ENCODE measurements at regions not wholly inside any gene's neighbourhood (a gene's known extent, or its start where the extent isn't known, plus 50 kb on each side); places are given as distances from the start of the nearest gene placed in this dataset.
A peak's percentile ranks its signal among the peaks of the same experiment; 100 is the strongest.

- peak; percentile 63 for DNase-seq
- ChIA-PET CTCF (no interaction called here), POLR2A (no interaction called here)
- Mint-ChIP-seq H3K36me3 (ENCODE audit: low read depth) (no peaks in the 10 kb centered on the region), H3K9me3 (peaks cover 2% of the 10 kb centered on the region), H3K27ac (no peak overlapping the region), H3K27me3 (peaks cover 14% of the 10 kb centered on the region), H3K4me1 (peaks cover 9% of the 10 kb centered on the region), H3K4me3 (no peak overlapping the region)
Measured at GRCh38 chr4:149980941-149981340, 97.3 kb upstream of the DCLK2 start.

GRCh38 chr4:149983401-149983800, 94.8 kb upstream of the DCLK2 start:
- Mint-ChIP-seq H3K27me3 (peaks cover 4% of the 10 kb centered on the region), H3K9me3 (peaks cover 2% of the 10 kb centered on the region), H3K4me1 (peaks cover 29% of the 10 kb centered on the region), H3K27ac (no peak overlapping the region), H3K4me3 (no peak overlapping the region), H3K36me3 (ENCODE audit: low read depth) (no peaks in the 10 kb centered on the region)
- DNase-seq: no peak
- ChIA-PET CTCF (interaction anchor here (0.6 kb wide), 1 partner anchor 198 kb away, joined by 4 read pairs; no protein-coding TSS in a partner anchor), POLR2A (no interaction called here)

GRCh38 chr4:149983931-149984330, 94.3 kb upstream of the DCLK2 start:
- H3K9me3 Mint-ChIP-seq: peaks cover 2% of the 10 kb centered on the region
- peaks cover 3% of the 10 kb centered on the region for H3K27me3 Mint-ChIP-seq
- H3K27ac Mint-ChIP-seq: no peak overlapping the region
- no peak overlapping the region for H3K4me3 Mint-ChIP-seq
- no peaks in the 10 kb centered on the region for H3K36me3 Mint-ChIP-seq (ENCODE audit: low read depth)
- no peak for DNase-seq
- peaks cover 29% of the 10 kb centered on the region for H3K4me1 Mint-ChIP-seq
- ChIA-PET CTCF (no interaction called here), POLR2A (no interaction called here)

- CTCF ChIA-PET: no interaction called here
- H3K27ac Mint-ChIP-seq: peak overlapping the region; percentile 61
- DNase-seq: no peak
- no peaks in the 10 kb centered on the region for H3K36me3 Mint-ChIP-seq (ENCODE audit: low read depth)
- H3K4me1 Mint-ChIP-seq: peaks cover 29% of the 10 kb centered on the region
- POLR2A ChIA-PET: no interaction called here
- no peak overlapping the region for H3K4me3 Mint-ChIP-seq
- peaks cover 2% of the 10 kb centered on the region for H3K9me3 Mint-ChIP-seq
- H3K27me3 Mint-ChIP-seq: no peaks in the 10 kb centered on the region
Measured at GRCh38 chr4:149985981-149986380, 92.3 kb upstream of the DCLK2 start.

- CTCF ChIA-PET: no interaction called here
- peaks cover 29% of the 10 kb centered on the region for H3K4me1 Mint-ChIP-seq
- H3K27ac Mint-ChIP-seq: no peak overlapping the region
- no peaks in the 10 kb centered on the region for H3K36me3 Mint-ChIP-seq (ENCODE audit: low read depth)
- POLR2A ChIA-PET: no interaction called here
- H3K4me3 Mint-ChIP-seq: no peak overlapping the region
- H3K27me3 Mint-ChIP-seq: peaks cover 2% of the 10 kb centered on the region
- no peak for DNase-seq
- peaks cover 2% of the 10 kb centered on the region for H3K9me3 Mint-ChIP-seq
Measured at GRCh38 chr4:149986917-149987316, 91.3 kb upstream of the DCLK2 start.

- CTCF ChIA-PET: interaction anchor here (1.2 kb wide), 1 partner anchor 222 kb away, joined by 3 read pairs; no protein-coding TSS in a partner anchor
- Mint-ChIP-seq H3K27ac (no peak overlapping the region), H3K27me3 (peaks cover 3% of the 10 kb centered on the region), H3K36me3 (ENCODE audit: low read depth) (no peaks in the 10 kb centered on the region), H3K4me3 (no peak overlapping the region), H3K4me1 (peaks cover 29% of the 10 kb centered on the region), H3K9me3 (peaks cover 2% of the 10 kb centered on the region)
- no peak for DNase-seq
- POLR2A ChIA-PET: no interaction called here
Measured at GRCh38 chr4:149987330-149988086, 90.7 kb upstream of the DCLK2 start.

GRCh38 chr4:149988087-149988410, 90.2 kb upstream of the DCLK2 start:
- H3K4me1 Mint-ChIP-seq: peaks cover 29% of the 10 kb centered on the region
- H3K9me3 Mint-ChIP-seq: peaks cover 2% of the 10 kb centered on the region
- H3K4me3 Mint-ChIP-seq: no peak overlapping the region
- POLR2A ChIA-PET: no interaction called here
- no peaks in the 10 kb centered on the region for H3K36me3 Mint-ChIP-seq (ENCODE audit: low read depth)
- no peak overlapping the region for H3K27ac Mint-ChIP-seq
- peaks cover 3% of the 10 kb centered on the region for H3K27me3 Mint-ChIP-seq
- CTCF ChIA-PET: interaction anchor here (1.2 kb wide), 1 partner anchor 221 kb away, joined by 3 read pairs; no protein-coding TSS in a partner anchor
- no peak for DNase-seq

GRCh38 chr4:149993030-149993429, 85.2 kb upstream of the DCLK2 start:
- DNase-seq: no peak
- no peak overlapping the region for H3K4me3 Mint-ChIP-seq
- ChIA-PET CTCF (no interaction called here), POLR2A (no interaction called here)
- H3K27ac Mint-ChIP-seq: no peak overlapping the region
- peaks cover 2% of the 10 kb centered on the region for H3K4me1 Mint-ChIP-seq
- H3K9me3 Mint-ChIP-seq: no peaks in the 10 kb centered on the region
- H3K36me3 Mint-ChIP-seq (ENCODE audit: low read depth): no peaks in the 10 kb centered on the region
- H3K27me3 Mint-ChIP-seq: peaks cover 3% of the 10 kb centered on the region

- DNase-seq: no peak
- Mint-ChIP-seq H3K36me3 (ENCODE audit: low read depth) (no peaks in the 10 kb centered on the region), H3K4me3 (no peak overlapping the region), H3K27ac (no peak overlapping the region), H3K9me3 (no peaks in the 10 kb centered on the region), H3K4me1 (peaks cover 4% of the 10 kb centered on the region), H3K27me3 (peaks cover 5% of the 10 kb centered on the region)
- ChIA-PET POLR2A (no interaction called here), CTCF (no interaction called here)
Measured at GRCh38 chr4:149995134-149995756, 83.0 kb upstream of the DCLK2 start.

- DNase-seq: no peak
- peaks cover 4% of the 10 kb centered on the region for H3K4me1 Mint-ChIP-seq
- CTCF ChIA-PET: interaction anchor here (0.6 to 2.2 kb wide), 2 partner anchors 245 to 833 kb away, joined by 3 to 5 read pairs; no protein-coding TSS in a partner anchor
Measured at GRCh38 chr4:149997881-149998421, 80.3 kb upstream of the DCLK2 start.

GRCh38 chr4:149999485-150000074, 78.7 kb upstream of the DCLK2 start:
- peaks cover 4% of the 10 kb centered on the region for H3K4me1 Mint-ChIP-seq
- H3K9me3 Mint-ChIP-seq: no peaks in the 10 kb centered on the region
- peak; percentile 12 for DNase-seq
- H3K36me3 Mint-ChIP-seq (ENCODE audit: low read depth): no peaks in the 10 kb centered on the region
- H3K27me3 Mint-ChIP-seq: peaks cover 12% of the 10 kb centered on the region
- H3K4me3 Mint-ChIP-seq: no peak overlapping the region
- ChIA-PET CTCF (no interaction called here), POLR2A (no interaction called here)
- H3K27ac Mint-ChIP-seq: no peak overlapping the region

More at GRCh38 chr4:149997881-149998421, 80.3 kb upstream of the DCLK2 start:
- no peaks in the 10 kb centered on the region for H3K9me3 Mint-ChIP-seq
- no peak overlapping the region for H3K27ac Mint-ChIP-seq
- H3K4me3 Mint-ChIP-seq: no peak overlapping the region
- H3K36me3 Mint-ChIP-seq (ENCODE audit: low read depth): no peaks in the 10 kb centered on the region
- POLR2A ChIA-PET: no interaction called here
- H3K27me3 Mint-ChIP-seq: peaks cover 5% of the 10 kb centered on the region

- H3K36me3 Mint-ChIP-seq (ENCODE audit: low read depth): no peaks in the 10 kb centered on the region
- H3K9me3 Mint-ChIP-seq: no peaks in the 10 kb centered on the region
- no peak overlapping the region for H3K4me3 Mint-ChIP-seq
- H3K27me3 Mint-ChIP-seq: peaks cover 20% of the 10 kb centered on the region
- H3K4me1 Mint-ChIP-seq: peaks cover 4% of the 10 kb centered on the region
- no peak for DNase-seq
- H3K27ac Mint-ChIP-seq: no peak overlapping the region
- ChIA-PET POLR2A (no interaction called here), CTCF (interaction anchor here (0.6 kb wide), 1 partner anchor 497 kb away, joined by 3 read pairs; no protein-coding TSS in a partner anchor)
Measured at GRCh38 chr4:150001815-150002214, 76.4 kb upstream of the DCLK2 start.

GRCh38 chr4:150002561-150002960, 75.7 kb upstream of the DCLK2 start:
- H3K4me1 Mint-ChIP-seq: peaks cover 4% of the 10 kb centered on the region
- ChIA-PET CTCF (no interaction called here), POLR2A (no interaction called here)
- DNase-seq: no peak
- H3K9me3 Mint-ChIP-seq: no peaks in the 10 kb centered on the region
- no peak overlapping the region for H3K27ac Mint-ChIP-seq
- peaks cover 25% of the 10 kb centered on the region for H3K27me3 Mint-ChIP-seq
- H3K4me3 Mint-ChIP-seq: no peak overlapping the region
- H3K36me3 Mint-ChIP-seq (ENCODE audit: low read depth): no peaks in the 10 kb centered on the region
